Hippocampal formation (tissue), 2 donors: ENCODE measurements at regions not wholly inside any gene's neighbourhood (a gene's known extent, or its start where the extent isn't known, plus 50 kb on each side); places are given as distances from the start of the nearest gene placed in this dataset.
"Not testable (repeated sequence)": the region's sequence is repeated elsewhere in the genome, so short reads cannot be mapped to it uniquely, and the experiment has no call there.

Experiments used
- DNase-seq, 2 donors: peaks; one replicate each; lab custom pipeline; 2025; lab: John Stamatoyannopoulos, UW

- no peak for DNase-seq
Measured at GRCh38 chr9:73866451-73866850, 630.7 kb upstream of the RORB start.

GRCh38 chr9:73869264-73869663, 627.9 kb upstream of the RORB start:
- no peak for DNase-seq

GRCh38 chr9:73871636-73872035, 625.5 kb upstream of the RORB start:
- DNase-seq = no peak

GRCh38 chr9:73872701-73873100, 624.4 kb upstream of the RORB start:
- no peak for DNase-seq

- no peak for DNase-seq
Measured at GRCh38 chr9:73880101-73880500, 617.0 kb upstream of the RORB start.

GRCh38 chr9:73889023-73889422, 608.1 kb upstream of the RORB start:
- no peak for DNase-seq

GRCh38 chr9:73890685-73891277, 606.4 kb upstream of the RORB start:
- no peak for DNase-seq

GRCh38 chr9:73892335-73892734, 604.8 kb upstream of the RORB start:
- no peak for DNase-seq

- no peak for DNase-seq
Measured at GRCh38 chr9:73893230-73893629, 603.9 kb upstream of the RORB start.

- DNase-seq = no peak
Measured at GRCh38 chr9:73896061-73896460, 601.1 kb upstream of the RORB start.

GRCh38 chr9:73906671-73907070, 590.5 kb upstream of the RORB start:
- DNase-seq = no peak

GRCh38 chr9:73911804-73912203, 585.3 kb upstream of the RORB start:
- DNase-seq = no peak

- DNase-seq = no peak
Measured at GRCh38 chr9:73916016-73916673, 581.0 kb upstream of the RORB start.

- no peak for DNase-seq
Measured at GRCh38 chr9:73919712-73920111, 577.4 kb upstream of the RORB start.

GRCh38 chr9:73923796-73924195, 573.3 kb upstream of the RORB start:
- DNase-seq = no peak

GRCh38 chr9:73951147-73951546, 546.0 kb upstream of the RORB start:
- DNase-seq = no peak

- no peak for DNase-seq
Measured at GRCh38 chr9:73962792-73963191, 534.3 kb upstream of the RORB start.

- DNase-seq = no peak
Measured at GRCh38 chr9:73969936-73970335, 527.2 kb upstream of the RORB start.

GRCh38 chr9:73976424-73976823, 520.7 kb upstream of the RORB start:
- not testable (repeated sequence) for DNase-seq

GRCh38 chr9:73979894-73980264, 517.3 kb upstream of the RORB start:
- no peak for DNase-seq

- no peak for DNase-seq
Measured at GRCh38 chr9:73980754-73981153, 516.4 kb upstream of the RORB start.

- no peak for DNase-seq
Measured at GRCh38 chr9:73981405-73981804, 515.7 kb upstream of the RORB start.

GRCh38 chr9:73995836-73996235, 501.3 kb upstream of the RORB start:
- DNase-seq = no peak

- DNase-seq = no peak
Measured at GRCh38 chr9:73996844-73997243, 500.3 kb upstream of the RORB start.
